ENCODE measurements at regions not wholly inside any gene's neighbourhood (a gene's known extent, or its start where the extent isn't known, plus 50 kb on each side); places are given as distances from the start of the nearest gene placed in this dataset.

- TF ChIP-seq POLR2A (IDR thresholded peaks at IDR 0.05) = no peak
- TF ChIP-seq CTCF (IDR thresholded peaks at IDR 0.05) = no peak
- no peak for TF ChIP-seq EP300 (IDR thresholded peaks at IDR 0.05)
Observed at GRCh38 chr11:116110802-116111201, 606.6 kb upstream of the CADM1 start.
